ENCODE measurements at regions not wholly inside any gene's neighbourhood (a gene's known extent, or its start where the extent isn't known, plus 50 kb on each side); places are given as distances from the start of the nearest gene placed in this dataset.

GRCh38 chr3:34360713-34361112, 562.3 kb downstream of the PDCD6IP start:
- Histone ChIP-seq H3K36me3 (ENCODE audit: low read depth, missing control alignments) (no peaks in the 10 kb centered on the region), H3K4me1 (no peaks in the 10 kb centered on the region), H3K9me3 (no peaks in the 10 kb centered on the region), H3K27ac (no peak overlapping the region), H3K4me3 (no peak overlapping the region), H3K27me3 (no peaks in the 10 kb centered on the region)
- intact Hi-C loops (cut with DNase I; ENCODE audit: low total_unique reads), result no loop called here
- 92 to 93% methylated on average over 5 of the region's 5 CpGs for WGBS, 2 donors
- DNase-seq, result no peak
- TF ChIP-seq POLR2A (IDR thresholded peaks at IDR 0.05) (no peak), CTCF (IDR thresholded peaks at IDR 0.05) (no peak)

- no peaks in the 10 kb centered on the region for H3K4me1 ChIP-seq
- no peaks in the 10 kb centered on the region for H3K36me3 ChIP-seq (ENCODE audit: low read depth, missing control alignments)
- no peak for TF ChIP-seq CTCF (IDR thresholded peaks at IDR 0.05)
- no peak for TF ChIP-seq POLR2A (IDR thresholded peaks at IDR 0.05)
- WGBS, 2 donors, result 82 to 84% methylated on average over 5 of the region's 5 CpGs
- intact Hi-C loops (cut with DNase I; ENCODE audit: low total_unique reads), result no loop called here
- peak; percentile 16 for DNase-seq
- H3K4me3 ChIP-seq, result no peak overlapping the region
- no peaks in the 10 kb centered on the region for H3K27me3 ChIP-seq
- no peaks in the 10 kb centered on the region for H3K9me3 ChIP-seq
- H3K27ac ChIP-seq, result no peak overlapping the region
Observed at GRCh38 chr3:34361921-34362320, 563.5 kb downstream of the PDCD6IP start.

GRCh38 chr3:34362910-34363309, 564.5 kb downstream of the PDCD6IP start:
- Histone ChIP-seq H3K4me3 (no peak overlapping the region), H3K27ac (no peak overlapping the region), H3K4me1 (no peaks in the 10 kb centered on the region), H3K36me3 (ENCODE audit: low read depth, missing control alignments) (no peaks in the 10 kb centered on the region), H3K27me3 (no peaks in the 10 kb centered on the region), H3K9me3 (no peaks in the 10 kb centered on the region)
- DNase-seq, result no peak
- intact Hi-C loops (cut with DNase I; ENCODE audit: low total_unique reads), result no loop called here
- 86 to 87% methylated on average over 5 of the region's 5 CpGs for WGBS, 2 donors
- TF ChIP-seq POLR2A (IDR thresholded peaks at IDR 0.05) (no peak), CTCF (IDR thresholded peaks at IDR 0.05) (no peak)

GRCh38 chr3:34363881-34364280, 565.5 kb downstream of the PDCD6IP start:
- intact Hi-C loops (cut with DNase I; ENCODE audit: low total_unique reads), result no loop called here
- no peaks in the 10 kb centered on the region for H3K4me1 ChIP-seq
- no peak overlapping the region for H3K4me3 ChIP-seq
- DNase-seq, result no peak
- H3K27me3 ChIP-seq, result no peaks in the 10 kb centered on the region
- no peaks in the 10 kb centered on the region for H3K36me3 ChIP-seq (ENCODE audit: low read depth, missing control alignments)
- no peak overlapping the region for H3K27ac ChIP-seq
- no peak for TF ChIP-seq POLR2A (IDR thresholded peaks at IDR 0.05)
- no peak for TF ChIP-seq CTCF (IDR thresholded peaks at IDR 0.05)
- no peaks in the 10 kb centered on the region for H3K9me3 ChIP-seq

GRCh38 chr3:34364335-34364734, 565.9 kb downstream of the PDCD6IP start:
- no peak for TF ChIP-seq CTCF (IDR thresholded peaks at IDR 0.05)
- TF ChIP-seq POLR2A (IDR thresholded peaks at IDR 0.05), result no peak
- Histone ChIP-seq H3K9me3 (no peaks in the 10 kb centered on the region), H3K27ac (no peak overlapping the region), H3K4me1 (no peaks in the 10 kb centered on the region), H3K36me3 (ENCODE audit: low read depth, missing control alignments) (no peaks in the 10 kb centered on the region), H3K27me3 (no peaks in the 10 kb centered on the region), H3K4me3 (no peak overlapping the region)
- 80 to 94% methylated on average over 2 of the region's 2 CpGs for WGBS, 2 donors
- intact Hi-C loops (cut with DNase I; ENCODE audit: low total_unique reads), result no loop called here
- no peak for DNase-seq
